ENCODE measurements at regions not wholly inside any gene's neighbourhood (a gene's known extent, or its start where the extent isn't known, plus 50 kb on each side); places are given as distances from the start of the nearest gene placed in this dataset.

GRCh38 chr13:64274481-64275217 lies 2859.0 kb upstream of the PCDH20 start:
- TF ChIP-seq POLR2A (IDR thresholded peaks at IDR 0.05) = no peak
- TF ChIP-seq, protein P1, sequence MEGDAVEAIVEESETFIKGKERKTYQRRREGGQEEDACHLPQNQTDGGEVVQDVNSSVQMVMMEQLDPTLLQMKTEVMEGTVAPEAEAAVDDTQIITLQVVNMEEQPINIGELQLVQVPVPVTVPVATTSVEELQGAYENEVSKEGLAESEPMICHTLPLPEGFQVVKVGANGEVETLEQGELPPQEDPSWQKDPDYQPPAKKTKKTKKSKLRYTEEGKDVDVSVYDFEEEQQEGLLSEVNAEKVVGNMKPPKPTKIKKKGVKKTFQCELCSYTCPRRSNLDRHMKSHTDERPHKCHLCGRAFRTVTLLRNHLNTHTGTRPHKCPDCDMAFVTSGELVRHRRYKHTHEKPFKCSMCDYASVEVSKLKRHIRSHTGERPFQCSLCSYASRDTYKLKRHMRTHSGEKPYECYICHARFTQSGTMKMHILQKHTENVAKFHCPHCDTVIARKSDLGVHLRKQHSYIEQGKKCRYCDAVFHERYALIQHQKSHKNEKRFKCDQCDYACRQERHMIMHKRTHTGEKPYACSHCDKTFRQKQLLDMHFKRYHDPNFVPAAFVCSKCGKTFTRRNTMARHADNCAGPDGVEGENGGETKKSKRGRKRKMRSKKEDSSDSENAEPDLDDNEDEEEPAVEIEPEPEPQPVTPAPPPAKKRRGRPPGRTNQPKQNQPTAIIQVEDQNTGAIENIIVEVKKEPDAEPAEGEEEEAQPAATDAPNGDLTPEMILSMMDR (IDR thresholded peaks at IDR 0.05) = no peak
- 66 to 75% methylated on average over 5 of the region's 5 CpGs for WGBS, 2 donors
- Histone ChIP-seq H3K36me3 (no peaks in the 10 kb centered on the region), H3K4me1 (no peaks in the 10 kb centered on the region), H3K27me3 (no peaks in the 10 kb centered on the region), H3K27ac (no peak overlapping the region), H3K9me3 (peaks cover 0 to 6% (median 0%) of the 10 kb centered on the region in 3 donors), H3K4me3 (no peak overlapping the region)
- intact Hi-C loops (cut with DNase I) = no loop called here
- no peak for DNase-seq

DNA sequence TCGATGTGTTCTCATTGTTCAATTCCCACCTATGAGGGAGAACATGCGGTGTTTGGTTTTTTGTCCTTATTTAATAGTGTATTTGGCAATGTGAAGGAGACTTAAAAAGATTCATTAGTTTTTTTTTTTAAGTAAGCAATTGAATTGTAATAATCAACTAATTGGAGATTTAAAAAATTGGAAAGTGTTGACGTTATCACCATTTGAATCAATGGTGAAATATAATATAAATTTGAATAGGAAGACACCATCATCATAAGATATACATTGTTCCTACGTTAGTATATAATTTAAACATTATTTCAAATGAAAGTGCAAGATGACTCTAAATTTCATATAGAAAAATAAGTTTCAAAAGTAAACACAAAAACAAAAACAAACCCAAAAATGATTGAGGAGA lies 2858.1 kb upstream of the PCDH20 start:
- intact Hi-C loops (cut with DNase I) = no loop called here
- Histone ChIP-seq H3K9me3 (peaks cover 0 to 6% (median 0%) of the 10 kb centered on the region in 3 donors), H3K27ac (no peak overlapping the region), H3K4me3 (no peak overlapping the region), H3K36me3 (no peaks in the 10 kb centered on the region), H3K27me3 (no peaks in the 10 kb centered on the region), H3K4me1 (no peaks in the 10 kb centered on the region)
- TF ChIP-seq POLR2A (IDR thresholded peaks at IDR 0.05) = no peak
- TF ChIP-seq, protein P1 (IDR thresholded peaks at IDR 0.05) = no peak
- no peak for DNase-seq
- 60% methylated on average over 4 of the region's 4 CpGs for WGBS, 2 donors

- no peak overlapping the region for H3K4me3 ChIP-seq
- no peak for DNase-seq
- no peaks in the 10 kb centered on the region for H3K4me1 ChIP-seq
- intact Hi-C loops (cut with DNase I) = no loop called here
- H3K27me3 ChIP-seq = no peaks in the 10 kb centered on the region
- H3K27ac ChIP-seq = no peak overlapping the region
- H3K36me3 ChIP-seq = no peaks in the 10 kb centered on the region
- WGBS, 2 donors = 57% methylated on average over 1 of the region's 1 CpG
- TF ChIP-seq, protein P1 (IDR thresholded peaks at IDR 0.05) = no peak
- TF ChIP-seq POLR2A (IDR thresholded peaks at IDR 0.05) = no peak
- H3K9me3 ChIP-seq = peaks cover 0 to 6% (median 0%) of the 10 kb centered on the region in 3 donors
Measured at GRCh38 chr13:64272681-64273080, 2857.0 kb upstream of the PCDH20 start.

GRCh38 chr13:64266024-64266423 lies 2850.4 kb upstream of the PCDH20 start:
- Histone ChIP-seq H3K4me3 (no peak overlapping the region), H3K36me3 (no peaks in the 10 kb centered on the region), H3K27me3 (no peaks in the 10 kb centered on the region), H3K27ac (no peak overlapping the region), H3K4me1 (no peaks in the 10 kb centered on the region), H3K9me3 (peaks cover 0 to 9% (median 0%) of the 10 kb centered on the region in 3 donors)
- intact Hi-C loops (cut with DNase I) = no loop called here
- no peak for DNase-seq
- TF ChIP-seq, protein P1 (IDR thresholded peaks at IDR 0.05) = no peak
- TF ChIP-seq POLR2A (IDR thresholded peaks at IDR 0.05) = no peak

- no peak overlapping the region for H3K4me3 ChIP-seq
- no peak for TF ChIP-seq POLR2A (IDR thresholded peaks at IDR 0.05)
- TF ChIP-seq, protein P1 (IDR thresholded peaks at IDR 0.05) = no peak
- H3K27me3 ChIP-seq = no peaks in the 10 kb centered on the region
- 51 to 56% methylated on average over 2 of the region's 2 CpGs for WGBS, 2 donors
- no peaks in the 10 kb centered on the region for H3K36me3 ChIP-seq
- no peak for DNase-seq
- intact Hi-C loops (cut with DNase I) = no loop called here
- peaks cover 0 to 9% (median 0%) of the 10 kb centered on the region in 3 donors for H3K9me3 ChIP-seq
- H3K27ac ChIP-seq = no peak overlapping the region
- no peaks in the 10 kb centered on the region for H3K4me1 ChIP-seq
Measured at GRCh38 chr13:64263285-64263684, 2847.6 kb upstream of the PCDH20 start.
